Activated CD4-positive, alpha-beta T cell treated with anti-CD3 and anti-CD28 coated beads, Interleukin-2, amount 50 U/mL, for 16 hours (primary cell): ENCODE measurements at regions not wholly inside any gene's neighbourhood (a gene's known extent, or its start where the extent isn't known, plus 50 kb on each side); places are given as distances from the start of the nearest gene placed in this dataset.
"Not testable (repeated sequence)": the region's sequence is repeated elsewhere in the genome, so short reads cannot be mapped to it uniquely, and the experiment has no call there.

ENCODE experiments used
- DNase-seq: peaks from one replicate; pipeline ENCODE4 v3.0.0-alpha.2; 2020

GRCh38 chr11:39120890-39121289 lies 2338.6 kb downstream of the LRRC4C start:
- no peak for DNase-seq

DNA sequence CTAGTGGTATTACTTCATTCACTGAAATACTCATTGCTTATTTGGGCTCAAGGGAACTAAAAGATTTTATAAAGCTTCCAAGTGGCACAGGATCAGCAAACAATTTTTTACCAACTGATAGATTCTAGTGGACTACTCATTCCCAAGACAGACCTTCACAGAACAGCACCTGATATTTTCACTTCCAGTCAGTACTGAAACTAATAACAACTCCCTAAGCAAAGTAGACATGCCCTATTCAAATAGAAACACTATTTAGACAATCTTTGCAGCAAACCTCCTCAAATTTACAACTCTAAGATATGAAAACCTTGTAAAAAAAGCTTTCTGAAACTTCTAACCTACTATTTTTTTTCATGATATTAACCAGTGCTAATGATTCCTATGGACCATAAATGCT lies 2345.8 kb downstream of the LRRC4C start:
- no peak for DNase-seq

- DNase-seq = no peak
Observed at GRCh38 chr11:39102236-39102635, 2357.2 kb downstream of the LRRC4C start.

- DNase-seq = no peak
Observed at GRCh38 chr11:39078465-39078864, 2381.0 kb downstream of the LRRC4C start.

DNA sequence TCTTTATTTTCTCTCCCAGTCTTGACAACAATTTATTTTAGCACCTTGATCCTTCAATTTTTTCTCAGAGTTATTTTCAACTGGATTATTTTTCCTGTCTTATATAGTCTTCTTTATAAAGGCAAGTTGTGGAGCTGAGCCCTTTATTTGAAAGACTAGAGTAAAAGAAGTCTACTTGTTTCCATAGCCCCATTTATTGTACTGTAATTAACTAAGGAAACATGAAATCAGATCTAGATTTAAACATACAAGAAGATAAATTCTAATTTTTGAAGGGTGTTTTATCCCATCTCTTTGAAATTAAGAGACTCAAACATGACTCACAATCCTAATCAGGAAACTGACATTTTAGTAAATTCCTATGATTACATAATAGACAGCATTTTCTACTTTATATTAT lies 2421.8 kb downstream of the LRRC4C start:
- no peak for DNase-seq

DNA sequence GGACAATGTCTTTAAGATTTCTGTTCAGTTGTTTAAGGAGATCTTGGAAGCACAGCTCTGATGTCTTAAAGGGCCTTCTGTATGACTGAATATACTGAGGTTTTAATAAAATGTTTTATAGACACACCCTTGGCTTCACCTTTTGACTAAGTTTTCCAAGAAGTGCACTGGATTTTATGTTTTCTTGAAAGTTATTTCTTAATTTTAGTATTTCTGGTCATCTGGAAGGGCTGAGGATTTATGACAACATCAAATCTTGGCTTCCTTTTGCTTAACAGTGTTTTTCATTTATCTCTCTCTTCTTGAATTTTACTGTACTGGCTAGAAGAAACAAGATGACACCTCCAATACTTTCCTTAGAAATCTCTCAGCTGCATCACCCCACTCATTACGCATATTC lies 2423.4 kb downstream of the LRRC4C start:
- DNase-seq = no peak

DNA sequence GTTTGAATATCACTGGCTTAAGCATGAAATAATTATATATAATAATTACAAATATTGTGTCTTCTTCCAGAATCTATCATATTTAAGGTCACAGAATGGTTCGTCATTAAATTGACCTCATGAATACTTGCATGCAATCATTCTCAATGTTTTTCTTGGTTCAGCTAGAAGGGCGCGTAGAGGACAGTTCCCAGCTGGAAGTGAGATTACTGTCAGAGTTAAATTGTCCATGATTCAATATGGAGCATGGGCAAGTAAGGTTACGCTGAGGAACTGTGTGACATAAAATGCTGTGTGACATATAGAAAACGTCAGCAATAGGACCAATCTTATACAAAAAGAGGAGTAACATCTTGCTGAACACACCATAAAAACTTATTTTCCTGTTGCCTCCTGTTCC lies 2423.5 kb upstream of the RAG2 start:
- no peak for DNase-seq

GRCh38 chr11:39011797-39012196 lies 2413.8 kb upstream of the RAG2 start:
- no peak for DNase-seq

DNA sequence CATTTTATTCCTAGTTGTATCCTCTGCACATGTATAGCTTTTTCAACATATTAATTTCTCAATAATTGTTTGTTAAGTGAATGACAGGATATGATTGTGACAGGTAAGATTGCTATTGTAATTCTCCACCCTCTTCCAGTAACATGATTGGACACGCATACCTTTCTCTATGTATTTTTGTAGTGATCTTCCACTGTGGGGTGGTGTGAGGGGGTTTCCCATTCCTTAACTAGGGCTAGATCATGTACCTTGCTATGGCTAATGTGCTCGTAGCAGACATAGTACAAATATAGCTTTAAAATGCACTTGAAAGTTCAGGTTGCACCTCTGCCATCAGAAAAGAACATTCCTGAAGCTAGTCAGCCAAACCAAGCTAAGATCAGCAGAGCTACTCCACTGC lies 2392.8 kb upstream of the RAG2 start:
- DNase-seq = no peak

- no peak for DNase-seq
Observed at GRCh38 chr11:38990139-38990538, 2392.1 kb upstream of the RAG2 start.

DNA sequence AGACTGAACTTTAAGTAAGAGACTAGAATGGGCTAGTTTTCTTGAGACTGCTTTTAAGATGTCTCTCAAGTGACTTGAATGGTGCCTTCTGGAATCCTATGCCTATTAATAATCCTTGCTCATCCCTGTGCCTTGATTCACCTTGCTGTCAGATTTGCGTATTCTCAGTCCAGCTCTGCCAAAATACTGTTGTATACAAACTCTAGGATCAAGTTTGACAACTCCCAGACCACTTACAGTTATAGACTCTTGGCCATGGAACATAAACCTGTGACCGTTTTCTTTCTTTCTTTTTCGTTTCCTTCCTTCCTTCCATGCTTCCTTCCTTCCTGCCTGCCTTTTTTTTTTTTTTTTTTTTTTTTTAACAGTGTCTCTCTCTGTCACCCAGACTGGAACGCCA lies 2390.9 kb upstream of the RAG2 start:
- DNase-seq = no peak

DNA sequence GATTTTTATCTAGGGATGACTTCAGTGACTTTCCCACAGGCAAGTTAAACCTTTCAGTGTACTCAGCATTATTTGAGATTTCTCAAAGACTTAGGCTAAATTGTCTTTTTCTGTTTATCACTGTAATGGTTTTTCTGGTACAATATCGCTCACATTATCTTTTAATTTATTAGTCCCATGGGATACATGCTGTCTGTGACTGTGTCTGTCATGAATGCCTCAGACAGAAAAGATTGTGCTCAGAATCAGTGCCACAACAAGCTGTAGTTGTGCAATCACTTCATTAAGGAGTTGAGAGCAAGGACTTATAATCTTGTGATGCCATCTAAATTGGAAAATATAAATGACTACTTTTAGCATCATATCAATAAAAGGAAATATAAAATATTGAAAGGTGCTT lies 2374.2 kb upstream of the RAG2 start:
- no peak for DNase-seq

- DNase-seq = no peak
Observed at GRCh38 chr11:38971141-38971540, 2373.1 kb upstream of the RAG2 start.

- DNase-seq = no peak
Observed at GRCh38 chr11:38968951-38969350, 2370.9 kb upstream of the RAG2 start.

GRCh38 chr11:38952698-38953097 lies 2354.7 kb upstream of the RAG2 start:
- no peak for DNase-seq

DNA sequence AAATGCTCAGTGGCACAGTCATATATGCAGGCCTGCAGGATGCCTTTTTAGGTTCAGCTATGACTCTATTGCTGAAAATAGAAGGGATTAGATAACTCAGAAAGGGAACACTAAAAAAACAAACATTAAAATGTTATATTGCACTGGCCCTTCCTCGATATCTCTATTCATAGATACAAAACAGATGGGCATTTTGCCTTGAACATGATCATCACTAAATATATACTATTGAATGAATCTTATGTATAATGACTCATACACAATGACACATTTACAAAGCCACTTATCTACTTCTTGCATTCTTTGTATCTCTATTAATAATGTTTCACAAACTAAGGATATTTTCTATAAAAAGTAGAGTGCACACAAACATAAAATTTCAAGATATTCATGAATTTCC lies 2352.8 kb upstream of the RAG2 start:
- DNase-seq = no peak

- DNase-seq = no peak
Observed at GRCh38 chr11:38948392-38948791, 2350.4 kb upstream of the RAG2 start.

- no peak for DNase-seq
Observed at GRCh38 chr11:38937709-38938108, 2339.7 kb upstream of the RAG2 start.

DNA sequence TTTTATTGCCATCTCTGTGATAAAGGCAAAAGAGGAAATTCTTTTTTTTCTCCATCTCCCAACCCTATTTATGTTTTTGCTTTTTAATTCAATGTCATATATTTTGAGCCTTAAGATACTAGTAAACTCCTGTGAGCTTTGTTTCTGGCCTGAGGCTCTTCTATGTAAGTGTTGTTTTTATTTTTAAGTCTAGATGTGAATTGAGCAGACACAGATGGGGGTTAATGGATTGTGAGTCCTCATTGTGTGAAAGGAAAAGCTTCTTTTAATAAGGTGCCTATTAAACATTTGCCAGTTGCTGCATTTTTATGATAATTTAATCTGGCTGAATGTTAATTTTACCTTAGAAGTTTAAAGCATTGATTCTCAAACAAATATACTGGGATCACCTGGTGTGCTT lies 2337.9 kb upstream of the RAG2 start:
- DNase-seq = no peak

DNA sequence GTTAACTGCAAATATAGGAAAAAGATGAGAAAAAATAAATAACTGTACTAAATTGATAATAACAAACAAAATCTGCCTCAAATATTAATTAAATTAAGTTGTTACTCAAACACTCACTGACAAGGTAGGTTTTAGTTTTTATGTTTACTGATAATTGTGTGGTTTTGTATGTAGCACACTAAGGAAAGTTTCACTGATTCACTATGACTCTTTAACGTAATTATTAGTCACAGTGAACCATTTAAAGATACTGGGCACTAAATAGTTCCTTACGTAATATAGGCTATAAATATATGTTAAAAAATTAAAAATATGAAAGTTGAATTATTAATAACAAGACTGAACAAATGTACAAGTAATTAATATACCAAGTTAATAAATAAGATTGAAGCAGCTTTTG lies 2330.0 kb upstream of the RAG2 start:
- no peak for DNase-seq

DNA sequence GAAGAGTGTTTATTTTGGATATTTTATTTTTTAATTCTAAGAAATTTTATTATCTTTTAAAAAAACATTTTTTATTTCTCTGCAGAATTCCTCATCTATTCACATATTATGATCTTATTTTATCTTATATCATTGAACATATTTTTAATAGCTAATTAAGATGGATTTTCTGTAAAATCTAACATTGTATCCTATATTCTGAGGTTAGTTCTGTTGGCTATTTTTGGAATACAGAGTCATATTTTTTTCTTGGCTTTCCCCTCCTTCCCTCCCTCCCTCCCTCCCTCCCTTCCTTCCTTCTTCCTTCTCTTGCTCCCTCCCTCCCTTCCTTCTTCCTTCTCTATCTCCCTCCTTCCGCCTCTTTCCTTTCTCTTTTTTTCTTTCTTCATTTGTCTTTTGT lies 2326.6 kb upstream of the RAG2 start:
- no peak for DNase-seq

DNA sequence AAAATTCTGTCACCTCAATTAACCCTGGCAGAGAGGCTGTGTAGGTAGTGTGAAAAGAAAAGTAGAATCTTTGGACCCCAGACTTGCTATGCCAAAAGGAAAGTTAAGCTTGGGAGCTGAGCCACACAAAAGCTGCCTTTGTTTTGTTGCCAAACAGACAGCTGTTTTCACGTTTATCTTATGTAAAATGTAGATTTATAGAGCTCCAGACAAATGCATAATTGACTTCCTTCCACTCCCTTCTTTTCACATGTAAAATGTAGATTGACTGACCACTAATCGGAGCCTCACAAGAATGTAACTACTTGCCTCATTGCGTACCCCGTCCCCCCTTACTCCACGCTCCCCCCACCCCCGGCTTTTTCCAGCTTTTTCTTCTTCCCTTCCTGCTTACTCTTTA lies 2302.2 kb upstream of the RAG2 start:
- DNase-seq = no peak

- DNase-seq = not testable (repeated sequence)
Observed at GRCh38 chr11:38894201-38894600, 2296.2 kb upstream of the RAG2 start.

- no peak for DNase-seq
Observed at GRCh38 chr11:38884145-38884865, 2286.3 kb upstream of the RAG2 start.

GRCh38 chr11:38867338-38867737 lies 2269.3 kb upstream of the RAG2 start:
- DNase-seq = no peak

DNA sequence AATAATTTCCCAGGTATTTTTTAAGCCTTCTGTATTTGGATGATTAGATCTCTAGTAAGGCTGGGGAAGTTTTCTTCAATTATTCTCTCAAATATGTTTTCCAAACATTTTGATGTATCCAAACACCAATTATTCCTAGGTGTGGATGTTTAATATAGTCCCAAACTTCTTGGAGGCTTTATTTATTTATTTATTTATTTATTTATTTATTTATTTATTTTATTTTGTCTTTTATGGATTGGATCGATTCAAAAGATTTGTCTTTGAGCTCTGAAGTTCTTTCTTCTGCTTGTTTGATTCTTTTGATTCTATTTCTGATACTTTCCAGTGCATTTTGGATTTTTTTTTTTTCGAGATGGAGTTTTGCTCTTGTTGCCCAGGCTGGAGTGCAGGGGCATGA lies 2267.9 kb upstream of the RAG2 start:
- no peak for DNase-seq
